ENCODE measurements at regions not wholly inside any gene's neighbourhood (a gene's known extent, or its start where the extent isn't known, plus 50 kb on each side); places are given as distances from the start of the nearest gene placed in this dataset.

DNA sequence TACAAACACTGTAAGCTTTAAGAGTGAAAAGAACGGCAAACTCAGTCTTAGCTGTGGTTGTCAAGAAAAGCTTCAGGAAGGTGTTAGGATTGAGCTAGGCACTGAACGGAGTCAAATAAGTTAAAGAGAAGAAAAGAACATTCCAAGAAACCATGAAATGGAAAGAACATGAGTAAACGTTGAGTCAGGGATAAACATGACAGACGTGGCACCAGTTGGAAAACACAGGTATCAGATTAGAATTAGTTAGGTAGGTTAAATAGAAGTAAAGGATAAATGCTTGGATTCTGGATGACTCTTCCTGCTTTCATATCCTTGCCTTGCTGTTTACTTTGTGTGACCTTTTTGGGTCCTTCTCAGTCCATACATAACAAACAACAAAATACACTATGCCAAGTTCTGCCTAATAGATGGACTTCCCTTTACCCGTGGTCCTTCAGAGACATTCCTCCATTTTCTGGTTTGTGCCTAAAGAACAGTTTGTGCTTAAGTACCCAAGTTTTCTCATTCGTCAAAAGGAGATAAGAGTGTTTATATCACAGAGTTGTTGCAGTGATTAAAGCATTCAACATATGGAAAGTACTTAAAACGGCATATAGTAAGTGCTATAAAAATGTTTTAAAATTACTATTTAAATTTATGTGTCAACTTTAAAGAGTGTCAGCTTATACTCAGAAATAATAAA is 446.9 kb downstream of the TMA16 start:
- TF ChIP-seq, protein P1, sequence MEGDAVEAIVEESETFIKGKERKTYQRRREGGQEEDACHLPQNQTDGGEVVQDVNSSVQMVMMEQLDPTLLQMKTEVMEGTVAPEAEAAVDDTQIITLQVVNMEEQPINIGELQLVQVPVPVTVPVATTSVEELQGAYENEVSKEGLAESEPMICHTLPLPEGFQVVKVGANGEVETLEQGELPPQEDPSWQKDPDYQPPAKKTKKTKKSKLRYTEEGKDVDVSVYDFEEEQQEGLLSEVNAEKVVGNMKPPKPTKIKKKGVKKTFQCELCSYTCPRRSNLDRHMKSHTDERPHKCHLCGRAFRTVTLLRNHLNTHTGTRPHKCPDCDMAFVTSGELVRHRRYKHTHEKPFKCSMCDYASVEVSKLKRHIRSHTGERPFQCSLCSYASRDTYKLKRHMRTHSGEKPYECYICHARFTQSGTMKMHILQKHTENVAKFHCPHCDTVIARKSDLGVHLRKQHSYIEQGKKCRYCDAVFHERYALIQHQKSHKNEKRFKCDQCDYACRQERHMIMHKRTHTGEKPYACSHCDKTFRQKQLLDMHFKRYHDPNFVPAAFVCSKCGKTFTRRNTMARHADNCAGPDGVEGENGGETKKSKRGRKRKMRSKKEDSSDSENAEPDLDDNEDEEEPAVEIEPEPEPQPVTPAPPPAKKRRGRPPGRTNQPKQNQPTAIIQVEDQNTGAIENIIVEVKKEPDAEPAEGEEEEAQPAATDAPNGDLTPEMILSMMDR (IDR thresholded peaks at IDR 0.05; ENCODE audit: control extremely low read depth, extremely low read depth, low read depth, missing control alignments), result no peak
- POLR2A ChIA-PET, result no interaction called here

DNA sequence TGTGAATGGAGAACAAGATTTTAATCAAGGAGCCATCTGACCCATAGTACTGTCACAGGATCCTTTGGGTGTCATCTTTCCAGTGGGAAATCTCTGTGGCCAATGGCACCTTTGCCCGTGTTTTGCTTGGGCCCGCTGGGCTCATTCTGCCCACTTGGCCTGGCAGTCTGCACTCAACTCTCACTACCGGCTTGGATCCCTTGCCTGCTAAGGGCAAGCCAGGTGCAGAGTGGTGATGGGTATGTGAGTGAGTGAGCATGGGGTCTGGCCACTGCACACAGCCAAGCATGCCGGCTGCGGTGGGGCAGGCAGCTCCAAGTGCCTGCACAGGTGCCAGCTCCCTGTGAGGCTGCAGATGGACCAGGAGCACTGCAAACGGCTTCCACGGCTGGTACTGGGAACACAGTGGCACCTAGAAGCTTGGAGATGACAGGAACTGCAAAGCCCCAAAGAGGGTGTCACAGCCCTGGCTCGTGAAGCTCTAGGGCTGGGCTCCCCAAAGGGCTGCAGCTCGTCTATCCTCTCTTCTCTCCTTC is 454.5 kb downstream of the TMA16 start:
- CTCF ChIA-PET, result interaction anchor here (1.4 to 3.5 kb wide), 2 partner anchors 9 to 83 kb away, joined by 4 to 17 read pairs; no protein-coding TSS in a partner anchor
- POLR2A ChIA-PET, result no interaction called here
- no peak for DNase-seq (ENCODE audit: extremely low spot score)
- TF ChIP-seq, protein P1 (IDR thresholded peaks at IDR 0.05; ENCODE audit: control extremely low read depth, extremely low read depth, low read depth, missing control alignments), result no peak

More for the DNA sequence above, 446.9 kb downstream of the TMA16 start:
- CTCF ChIA-PET, result no interaction called here
- DNase-seq (ENCODE audit: extremely low spot score), result no peak

DNA sequence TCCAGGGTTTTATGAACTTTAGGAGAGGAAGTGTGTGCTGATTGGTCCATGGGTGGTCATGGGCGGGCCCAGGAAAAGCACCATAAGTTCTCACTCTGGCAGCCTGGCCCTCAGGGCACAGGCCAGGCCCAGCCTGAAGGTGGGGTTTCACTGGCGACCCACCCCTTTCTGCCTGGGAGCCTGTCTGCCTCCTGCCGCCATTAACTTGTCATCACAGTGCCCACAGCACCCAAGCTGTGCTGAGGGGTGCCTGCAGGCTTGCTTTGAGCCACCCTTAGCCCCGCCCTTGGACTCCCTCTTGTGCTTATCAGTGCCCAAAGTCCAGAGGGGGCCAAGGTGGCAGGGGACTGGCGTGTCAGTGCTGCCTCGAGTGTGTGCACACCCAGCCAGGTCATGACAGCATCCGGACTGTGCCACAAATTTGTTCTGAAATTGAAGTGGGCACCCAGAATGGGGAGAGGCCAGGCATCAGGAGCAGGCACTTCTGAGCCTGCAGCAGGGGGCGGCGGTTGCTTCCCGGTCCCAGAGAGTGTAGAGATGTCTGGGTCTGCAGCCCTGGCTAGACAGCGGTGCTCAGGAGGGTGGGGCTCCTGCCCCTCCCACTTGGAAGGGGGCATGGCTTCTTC is 455.6 kb downstream of the TMA16 start:
- ChIA-PET POLR2A (no interaction called here), CTCF (no interaction called here)
- TF ChIP-seq, protein P1 (IDR thresholded peaks at IDR 0.05; ENCODE audit: control extremely low read depth, extremely low read depth, low read depth, missing control alignments), result no peak
- no peak for DNase-seq (ENCODE audit: extremely low spot score)

DNA sequence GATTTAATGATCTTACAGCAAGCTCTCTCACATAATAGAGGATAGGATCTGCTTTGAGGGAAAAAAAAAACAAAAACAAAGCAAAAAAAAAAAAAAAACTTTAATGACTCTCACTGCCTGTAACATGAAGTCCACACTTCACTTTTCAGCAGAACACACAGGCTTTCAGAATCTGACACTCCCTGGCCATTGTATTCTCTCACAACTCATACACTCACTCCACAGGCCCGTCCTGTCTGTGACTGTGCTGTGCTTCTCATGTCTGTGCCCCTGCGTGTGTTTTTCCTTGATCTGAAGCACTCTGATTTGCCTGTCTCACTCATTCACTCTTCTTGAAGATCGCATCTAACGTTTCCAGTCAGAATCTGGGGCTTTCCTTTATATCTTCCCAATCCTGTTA is 460.8 kb downstream of the TMA16 start:
- DNase-seq (ENCODE audit: extremely low spot score), result no peak
- POLR2A ChIA-PET, result no interaction called here
- CTCF ChIA-PET, result no interaction called here
- TF ChIP-seq, protein P1 (IDR thresholded peaks at IDR 0.05; ENCODE audit: control extremely low read depth, extremely low read depth, low read depth, missing control alignments), result no peak

DNA sequence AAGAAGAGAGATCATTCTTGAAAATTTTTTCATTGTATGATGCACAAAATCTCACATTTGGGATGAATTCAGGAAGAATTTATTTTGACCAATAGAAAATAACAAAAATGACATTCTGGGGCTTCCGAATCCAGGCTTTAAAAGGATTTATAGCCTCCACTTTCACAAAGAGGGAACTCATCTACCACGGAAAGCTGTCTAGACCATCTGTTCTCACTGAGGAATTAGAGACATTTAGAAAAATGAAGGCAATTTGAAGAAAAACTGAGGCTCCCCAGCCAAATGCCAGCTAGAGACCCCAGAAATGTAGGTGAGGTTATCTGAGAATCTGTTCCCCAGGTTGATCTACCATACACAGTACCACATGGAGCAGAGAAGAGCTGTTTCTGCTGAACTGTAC is 464.3 kb downstream of the TMA16 start:
- POLR2A ChIA-PET, result no interaction called here
- DNase-seq (ENCODE audit: extremely low spot score), result no peak
- TF ChIP-seq, protein P1 (IDR thresholded peaks at IDR 0.05; ENCODE audit: control extremely low read depth, extremely low read depth, low read depth, missing control alignments), result no peak
- CTCF ChIA-PET, result interaction anchor here (3.4 kb wide), 1 partner anchor 11 kb away, joined by 17 read pairs; no protein-coding TSS in a partner anchor

DNA sequence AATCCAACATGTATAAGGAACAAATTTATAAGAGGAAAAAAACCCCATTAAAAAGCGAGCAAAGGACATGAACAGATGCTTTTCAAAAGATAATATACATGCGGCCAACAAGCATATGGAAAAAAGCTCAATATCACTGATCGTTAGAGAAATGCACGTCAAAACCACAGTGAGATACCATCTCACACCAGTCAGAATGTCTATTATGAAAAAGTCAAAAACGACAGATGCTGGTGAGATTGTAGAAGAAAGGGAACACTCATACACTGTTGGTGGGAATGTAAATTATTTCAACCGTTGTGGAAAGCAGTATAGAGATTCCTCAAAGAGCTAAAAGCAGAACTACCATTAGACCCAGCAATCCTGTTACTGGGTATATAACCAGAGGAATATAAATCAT is 465.4 kb downstream of the TMA16 start:
- CTCF ChIA-PET, result interaction anchor here (1.2 to 3.4 kb wide), 4 partner anchors 9 to 14 kb away, joined by 3 to 17 read pairs (median 6); no protein-coding TSS in a partner anchor

More for the DNA sequence above, 465.4 kb downstream of the TMA16 start:
- POLR2A ChIA-PET, result no interaction called here
- DNase-seq (ENCODE audit: extremely low spot score), result no peak
- TF ChIP-seq, protein P1 (IDR thresholded peaks at IDR 0.05; ENCODE audit: control extremely low read depth, extremely low read depth, low read depth, missing control alignments), result no peak

Data from GM10248 (cell line).